IMR-90 (cell line): ENCODE measurements at regions not wholly inside any gene's neighbourhood (a gene's known extent, or its start where the extent isn't known, plus 50 kb on each side); places are given as distances from the start of the nearest gene placed in this dataset.

Experiments used
- ATAC-seq: fragments of 200-7000 bp; cut with Tn5 transposase; 2 replicates; pipeline ENCODE4 v1.9.1; 2020; ENCODE audit warnings: low read depth, mild to moderate bottlenecking, moderate library complexity
- BruUV-seq: library from RNA; stranded (reverse); fragments of 400-500 nt; replicated peaks from 2 replicates; lab custom pipeline; 2021; lab: Mats Ljungman, UMichigan
- CTCF ChIA-PET: fragments of 300-600 bp; formaldehyde crosslinking; extraction: SDS; loops from one replicate; lab custom pipeline; 2021; ENCODE audit warnings: antibody characterized with exemption; lab: Yijun Ruan, JAX
- POLR2A ChIA-PET: fragments of 300-600 bp; sonication (Branson Sonifier 250); formaldehyde crosslinking; loops from one replicate; lab custom pipeline; 2022; ENCODE audit warnings: antibody characterized with exemption; ENCODE audit not compliant: unreplicated experiment; lab: Charles Lee
- DNase-seq: peaks from one replicate; pipeline ENCODE4 v3.0.0; 2013
- H2AFZ ChIP-seq: replicated peaks from 2 replicates; pipeline ENCODE3; 2013; ENCODE audit warnings: low read length, mild to moderate bottlenecking; ENCODE audit not compliant: poor library complexity
- H2AK5ac ChIP-seq: 2 replicates; pipeline ENCODE4 v1.6.1; 2013; ENCODE audit warnings: low read depth, low read length, inconsistent platforms
- H2AK9ac ChIP-seq: replicated peaks from 2 replicates; pipeline ENCODE3; 2013; ENCODE audit warnings: mild to moderate bottlenecking, low read depth, low read length, moderate library complexity; ENCODE audit not compliant: poor library complexity
- H2BK120ac ChIP-seq: 2 replicates; pipeline ENCODE4 v1.6.1; 2013; ENCODE audit warnings: low read depth, low read length, inconsistent platforms
- H2BK15ac ChIP-seq: 3 replicates; pipeline ENCODE4 v1.6.1; 2013; ENCODE audit warnings: low read depth, low read length, inconsistent platforms
- H2BK20ac ChIP-seq: 2 replicates; pipeline ENCODE4 v1.6.1; 2013; ENCODE audit warnings: low read depth, mild to moderate bottlenecking, inconsistent platforms, low read length, moderate library complexity
- H2BK5ac ChIP-seq: 2 replicates; pipeline ENCODE4 v1.6.1; 2013; ENCODE audit warnings: mild to moderate bottlenecking, low read depth, low read length, inconsistent platforms; ENCODE audit not compliant: poor library complexity, severe bottlenecking
- H3K14ac ChIP-seq: replicated peaks from 2 replicates; pipeline ENCODE4 v1.6.1; 2013; ENCODE audit warnings: low read depth, low read length, inconsistent platforms
- H3K18ac ChIP-seq: 2 replicates; pipeline ENCODE4 v1.6.1; 2013; ENCODE audit warnings: low read depth, low read length, control low read depth
- H3K23ac ChIP-seq: 2 replicates; pipeline ENCODE4 v1.6.1; 2013; ENCODE audit warnings: low read depth, low read length, inconsistent platforms
- H3K27ac ChIP-seq: 2 replicates; pipeline ENCODE4 v1.5.1; 2013; ENCODE audit warnings: mild to moderate bottlenecking, control low read depth, low read length; ENCODE audit not compliant: insufficient read depth
- H3K27me3 ChIP-seq: 2 replicates; pipeline ENCODE4 v1.6.1; 2013; ENCODE audit warnings: low read length; ENCODE audit not compliant: control insufficient read depth, insufficient read depth
- H3K36me3 ChIP-seq: 2 replicates; pipeline ENCODE4 v1.6.1; 2013; ENCODE audit warnings: low read length, mixed read lengths; ENCODE audit not compliant: control insufficient read depth, insufficient read depth
- H3K4ac ChIP-seq: 2 replicates; pipeline ENCODE4 v1.6.1; 2013; ENCODE audit warnings: low read depth, low read length, inconsistent platforms
- H3K4me1 ChIP-seq: 2 replicates; pipeline ENCODE4 v1.6.1; 2013; ENCODE audit warnings: low read length, mixed read lengths; ENCODE audit not compliant: control insufficient read depth, insufficient read depth
- H3K4me2 ChIP-seq: 2 replicates; pipeline ENCODE4 v1.6.1; 2013; ENCODE audit warnings: low read depth, mild to moderate bottlenecking, control low read depth, low read length, moderate library complexity
- H3K4me3 ChIP-seq: 2 replicates; pipeline ENCODE4 v1.5.1; 2013; ENCODE audit warnings: low read depth, mild to moderate bottlenecking, control low read depth, low read length, moderate library complexity; ENCODE audit not compliant: insufficient read depth
- H3K56ac ChIP-seq: 2 replicates; pipeline ENCODE4 v1.6.1; 2013; ENCODE audit warnings: low read length, inconsistent platforms; ENCODE audit not compliant: insufficient read depth; ENCODE audit errors: extremely low read depth
- H3K79me1 ChIP-seq, 2 experiments: 2 replicates each; pipeline ENCODE4 v1.6.1; 2013; ENCODE audit warnings: low read length in 2 of 2, inconsistent platforms in 1 of 2, low read depth in 1 of 2
- H3K9ac ChIP-seq: 2 replicates; pipeline ENCODE4 v1.6.1; 2013; ENCODE audit warnings: low read depth, low read length, control low read depth
- H3K9me1 ChIP-seq: 2 replicates; pipeline ENCODE4 v1.6.1; 2013; ENCODE audit warnings: low read length, inconsistent platforms; ENCODE audit not compliant: insufficient read depth
- H3K9me3 ChIP-seq: 2 replicates; pipeline ENCODE4 v1.6.1; 2013; ENCODE audit warnings: low read length; ENCODE audit not compliant: control insufficient read depth, insufficient read depth
- H4K20me1 ChIP-seq: 2 replicates; pipeline ENCODE4 v1.6.1; 2013; ENCODE audit warnings: low read length, inconsistent platforms; ENCODE audit not compliant: insufficient read depth
- H4K5ac ChIP-seq: 2 replicates; pipeline ENCODE4 v1.6.1; 2013; ENCODE audit warnings: mild to moderate bottlenecking, low read depth, low read length, control low read depth
- H4K8ac ChIP-seq, 2 experiments: 2 replicates each; pipeline ENCODE4 v1.6.1; 2013; ENCODE audit warnings: low read depth in 2 of 2, low read length in 2 of 2, control low read depth in 1 of 2, inconsistent platforms in 1 of 2
- H4K91ac ChIP-seq: 2 replicates; pipeline ENCODE4 v1.6.1; 2013; ENCODE audit warnings: low read depth, low read length, inconsistent platforms; ENCODE audit not compliant: insufficient read depth
- BHLHE40 ChIP-seq: fragments of 150-350 bp; IDR thresholded peaks from 2 replicates; pipeline ENCODE4 v1.6.1; 2016; ENCODE audit warnings: mild to moderate bottlenecking, low read depth, low read length
- CEBPB ChIP-seq: IDR thresholded peaks from 2 replicates; pipeline ENCODE4 v1.6.1; 2012; ENCODE audit warnings: low read depth, low read length, improper control_type of control experiment
- FOS ChIP-seq: fragments of 150-350 bp; IDR thresholded peaks from 2 replicates; pipeline ENCODE4 v1.6.1; 2016; ENCODE audit warnings: low read depth, low read length
- MAZ ChIP-seq: IDR thresholded peaks from 2 replicates; pipeline ENCODE4 v1.6.1; 2012; ENCODE audit warnings: low read depth, mild to moderate bottlenecking, low read length, improper control_type of control experiment, moderate library complexity, borderline replicate concordance
- MXI1 ChIP-seq: IDR thresholded peaks from 2 replicates; pipeline ENCODE4 v1.6.1; 2012; ENCODE audit warnings: low read depth, mild to moderate bottlenecking, low read length, moderate library complexity, borderline replicate concordance
- NFE2L2 ChIP-seq: fragments of 150-350 bp; IDR thresholded peaks from 2 replicates; pipeline ENCODE4 v1.6.1; 2016; ENCODE audit warnings: low read depth, mild to moderate bottlenecking, low read length
- RAD21 ChIP-seq: IDR thresholded peaks from 2 replicates; pipeline ENCODE4 v1.6.1; 2012; ENCODE audit warnings: low read length, improper control_type of control experiment
- RCOR1 ChIP-seq: IDR thresholded peaks from 2 replicates; pipeline ENCODE4 v1.6.1; 2012; ENCODE audit warnings: mild to moderate bottlenecking, low read length, improper control_type of control experiment; ENCODE audit not compliant: insufficient replicate concordance
- SMC3 ChIP-seq: fragments of 150-350 bp; IDR thresholded peaks from 2 replicates; pipeline ENCODE4 v1.6.1; 2016; ENCODE audit warnings: low read depth, mild to moderate bottlenecking, antibody characterized with exemption, low read length, moderate library complexity
- WGBS, 2 experiments: methylation state at CpG; one replicate each; pipeline versions ENCODE4 v1.1.5 to v1.1.7; 2013; ENCODE audit warnings: missing lambda C conversion rate in 2 of 2; ENCODE audit not compliant: insufficient read length in 1 of 2; ENCODE audit errors: extremely low coverage in 2 of 2; 5-methylcytosine and 5-hydroxymethylcytosine counted together
- dilution Hi-C: fragments of 300-500 bp; cut with HindIII; formaldehyde crosslinking; loops from one replicate; pipeline ENCODE4 v1.14.3; 2018; ENCODE audit warnings: low sequenced_read_pairs; ENCODE audit not compliant: unreplicated experiment
- in situ Hi-C: fragments of 300-500 bp; cut with MboI; formaldehyde crosslinking; loops from 3 replicates; pipeline ENCODE4 v1.14.3; 2019; ENCODE audit warnings: low sequenced_read_pairs, inconsistent platforms, mixed read lengths
- intact Hi-C: fragments of 100-400 bp; cut with micrococcal nuclease; formaldehyde crosslinking; loops from 2 replicates; pipeline ENCODE4 v1.10.0; 2022
- TF ChIP-seq, protein P1 (sequence below): fragments of 150-350 bp; IDR thresholded peaks from 2 replicates; pipeline ENCODE4 v1.6.1; 2017; ENCODE audit warnings: mild to moderate bottlenecking, antibody characterized with exemption, low read length, low read depth
- TF ChIP-seq, protein P2 (sequence below): conservative IDR thresholded peaks from 2 replicates; pipeline ENCODE4 v1.5.1; 2012; ENCODE audit warnings: mild to moderate bottlenecking, low read depth, low read length, improper control_type of control experiment
- TF ChIP-seq, protein P3 (sequence below): fragments of 150-350 bp; IDR thresholded peaks from 2 replicates; pipeline ENCODE4 v1.6.1; 2016; ENCODE audit warnings: low read depth, mild to moderate bottlenecking, low read length, moderate library complexity, borderline replicate concordance

DNA sequence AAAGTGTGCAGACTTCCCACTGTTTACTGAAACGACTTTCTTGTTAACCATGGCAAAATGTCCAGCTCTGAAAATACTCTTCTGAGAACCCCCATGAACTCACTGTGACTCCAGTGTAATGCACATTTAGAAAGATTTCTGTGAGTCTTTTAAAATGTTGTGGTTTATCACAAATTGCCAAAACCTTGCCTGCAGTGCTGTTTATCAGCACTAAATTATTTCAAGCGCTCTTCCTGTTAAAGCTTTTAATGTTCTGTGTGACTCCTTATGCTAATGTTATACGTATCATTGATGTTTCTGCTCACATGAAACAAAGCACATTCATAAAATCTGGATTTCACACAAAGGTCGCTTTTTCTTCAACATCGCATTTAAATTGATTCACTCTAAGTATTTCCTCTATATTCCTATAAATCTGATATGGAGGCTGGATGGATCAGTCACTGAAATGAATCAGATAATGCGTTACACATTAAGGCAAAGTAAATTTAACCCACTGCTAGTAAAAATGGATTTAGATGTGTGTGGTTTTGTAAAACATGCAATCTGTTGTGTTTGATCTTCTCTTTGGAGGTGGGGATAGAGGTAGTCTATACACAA, 521.2 kb downstream of the NYAP2 start:
- no peak overlapping the region for H4K5ac ChIP-seq
- intact Hi-C loops (no loop called here), dilution Hi-C loops (no loop called here), in situ Hi-C loops (no loop called here)
- H2BK15ac ChIP-seq, result no peak overlapping the region
- ATAC-seq (no peak), DNase-seq (no peak)
- no peaks in the 10 kb centered on the region for H3K9me1 ChIP-seq
- H2BK20ac ChIP-seq, result no peak overlapping the region
- H3K4me3 ChIP-seq, result no peak overlapping the region
- no peak overlapping the region for H3K14ac ChIP-seq
- H4K20me1 ChIP-seq, result no peaks in the 10 kb centered on the region
- no peak overlapping the region for H2AK9ac ChIP-seq
- H4K8ac ChIP-seq, result no peak overlapping the region
- H3K4me2 ChIP-seq, result no peak overlapping the region
- no peak overlapping the region for H2AFZ ChIP-seq
- no peak overlapping the region for H4K91ac ChIP-seq
- H3K23ac ChIP-seq, result no peak overlapping the region
- no peaks in the 10 kb centered on the region for H3K36me3 ChIP-seq
- no peak overlapping the region for H3K27ac ChIP-seq
- no TSS peak for BruUV-seq
- no peaks in the 10 kb centered on the region for H3K79me1 ChIP-seq
- H2AK5ac ChIP-seq, result no peak overlapping the region
- ChIA-PET CTCF (no interaction called here), POLR2A (no interaction called here)
- TF ChIP-seq, protein P1, sequence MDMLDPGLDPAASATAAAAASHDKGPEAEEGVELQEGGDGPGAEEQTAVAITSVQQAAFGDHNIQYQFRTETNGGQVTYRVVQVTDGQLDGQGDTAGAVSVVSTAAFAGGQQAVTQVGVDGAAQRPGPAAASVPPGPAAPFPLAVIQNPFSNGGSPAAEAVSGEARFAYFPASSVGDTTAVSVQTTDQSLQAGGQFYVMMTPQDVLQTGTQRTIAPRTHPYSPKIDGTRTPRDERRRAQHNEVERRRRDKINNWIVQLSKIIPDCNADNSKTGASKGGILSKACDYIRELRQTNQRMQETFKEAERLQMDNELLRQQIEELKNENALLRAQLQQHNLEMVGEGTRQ, result no peak
- TF ChIP-seq MAZ (no peak), SMC3 (no peak), RAD21 (no peak), CEBPB (no peak), MXI1 (no peak), NFE2L2 (no peak), BHLHE40 (no peak), FOS (no peak), RCOR1 (no peak)
- TF ChIP-seq, protein P2, sequence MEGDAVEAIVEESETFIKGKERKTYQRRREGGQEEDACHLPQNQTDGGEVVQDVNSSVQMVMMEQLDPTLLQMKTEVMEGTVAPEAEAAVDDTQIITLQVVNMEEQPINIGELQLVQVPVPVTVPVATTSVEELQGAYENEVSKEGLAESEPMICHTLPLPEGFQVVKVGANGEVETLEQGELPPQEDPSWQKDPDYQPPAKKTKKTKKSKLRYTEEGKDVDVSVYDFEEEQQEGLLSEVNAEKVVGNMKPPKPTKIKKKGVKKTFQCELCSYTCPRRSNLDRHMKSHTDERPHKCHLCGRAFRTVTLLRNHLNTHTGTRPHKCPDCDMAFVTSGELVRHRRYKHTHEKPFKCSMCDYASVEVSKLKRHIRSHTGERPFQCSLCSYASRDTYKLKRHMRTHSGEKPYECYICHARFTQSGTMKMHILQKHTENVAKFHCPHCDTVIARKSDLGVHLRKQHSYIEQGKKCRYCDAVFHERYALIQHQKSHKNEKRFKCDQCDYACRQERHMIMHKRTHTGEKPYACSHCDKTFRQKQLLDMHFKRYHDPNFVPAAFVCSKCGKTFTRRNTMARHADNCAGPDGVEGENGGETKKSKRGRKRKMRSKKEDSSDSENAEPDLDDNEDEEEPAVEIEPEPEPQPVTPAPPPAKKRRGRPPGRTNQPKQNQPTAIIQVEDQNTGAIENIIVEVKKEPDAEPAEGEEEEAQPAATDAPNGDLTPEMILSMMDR, result no peak
- TF ChIP-seq, protein P3, sequence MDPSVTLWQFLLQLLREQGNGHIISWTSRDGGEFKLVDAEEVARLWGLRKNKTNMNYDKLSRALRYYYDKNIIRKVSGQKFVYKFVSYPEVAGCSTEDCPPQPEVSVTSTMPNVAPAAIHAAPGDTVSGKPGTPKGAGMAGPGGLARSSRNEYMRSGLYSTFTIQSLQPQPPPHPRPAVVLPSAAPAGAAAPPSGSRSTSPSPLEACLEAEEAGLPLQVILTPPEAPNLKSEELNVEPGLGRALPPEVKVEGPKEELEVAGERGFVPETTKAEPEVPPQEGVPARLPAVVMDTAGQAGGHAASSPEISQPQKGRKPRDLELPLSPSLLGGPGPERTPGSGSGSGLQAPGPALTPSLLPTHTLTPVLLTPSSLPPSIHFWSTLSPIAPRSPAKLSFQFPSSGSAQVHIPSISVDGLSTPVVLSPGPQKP, result no peak
- H3K18ac ChIP-seq, result no peak overlapping the region
- WGBS, 2 experiments, result no CpG with 5 or more reads among the region's 6 CpGs
- no peak overlapping the region for H3K9ac ChIP-seq
- no peak overlapping the region for H3K56ac ChIP-seq
- H3K4ac ChIP-seq, result no peak overlapping the region
- no peaks in the 10 kb centered on the region for H3K27me3 ChIP-seq
- H2BK120ac ChIP-seq, result no peak overlapping the region
- peaks cover 3% of the 10 kb centered on the region; the same call in 1 of the 2 replicates for H3K9me3 ChIP-seq
- H2BK5ac ChIP-seq, result no peak overlapping the region
- peaks cover 1% of the 10 kb centered on the region; the same call in 1 of the 2 replicates for H3K4me1 ChIP-seq
